Retina (tissue), 1 donor: ENCODE measurements at regions not wholly inside any gene's neighbourhood (a gene's known extent, or its start where the extent isn't known, plus 50 kb on each side); places are given as distances from the start of the nearest gene placed in this dataset.

ENCODE experiments used
- DNase-seq: peaks from one replicate; pipeline ENCODE4 v3.0.0-alpha.2; 2016

GRCh38 chr15:31456354-31457060 lies 129.9 kb downstream of the KLF13 start:
- no peak for DNase-seq

GRCh38 chr15:31457161-31457560 lies 130.5 kb downstream of the KLF13 start:
- DNase-seq: no peak

GRCh38 chr15:31457631-31458526 lies 131.2 kb downstream of the KLF13 start:
- no peak for DNase-seq

GRCh38 chr15:31458596-31459399 lies 132.2 kb downstream of the KLF13 start:
- no peak for DNase-seq

- no peak for DNase-seq
Measured at GRCh38 chr15:31459400-31459748, 132.7 kb downstream of the KLF13 start.

GRCh38 chr15:31461375-31461774 lies 134.7 kb downstream of the KLF13 start:
- no peak for DNase-seq

GRCh38 chr15:31461911-31462480 lies 135.4 kb downstream of the KLF13 start:
- no peak for DNase-seq

GRCh38 chr15:31463521-31464102 lies 137.0 kb downstream of the KLF13 start:
- no peak for DNase-seq

- no peak for DNase-seq
Measured at GRCh38 chr15:31464216-31465082, 137.8 kb downstream of the KLF13 start.

GRCh38 chr15:31465083-31465955 lies 138.7 kb downstream of the KLF13 start:
- DNase-seq: no peak

- no peak for DNase-seq
Measured at GRCh38 chr15:31467361-31467760, 140.7 kb downstream of the KLF13 start.

- no peak for DNase-seq
Measured at GRCh38 chr15:31468911-31469785, 142.5 kb downstream of the KLF13 start.

- DNase-seq: no peak
Measured at GRCh38 chr15:31469786-31470525, 143.3 kb downstream of the KLF13 start.

GRCh38 chr15:31470756-31471155 lies 144.1 kb downstream of the KLF13 start:
- no peak for DNase-seq

- no peak for DNase-seq
Measured at GRCh38 chr15:31471731-31472430, 145.2 kb downstream of the KLF13 start.

- DNase-seq: no peak
Measured at GRCh38 chr15:31472636-31473384, 146.2 kb downstream of the KLF13 start.

GRCh38 chr15:31473385-31474058 lies 146.9 kb downstream of the KLF13 start:
- no peak for DNase-seq
